ENCODE measurements at regions not wholly inside any gene's neighbourhood (a gene's known extent, or its start where the extent isn't known, plus 50 kb on each side); places are given as distances from the start of the nearest gene placed in this dataset.

- TF ChIP-seq CTCF (IDR thresholded peaks at IDR 0.05) (no peak), POLR2A (IDR thresholded peaks at IDR 0.05) (no peak)
These were observed 681.2 kb upstream of the GRM7 start for GRCh38 chr3:6179761-6180160.
